Activated T-helper 9 cell treated with anti-CD3 and anti-CD28 coated beads, Interleukin-2, amount 50 U/mL, for 16 hours (primary cell): ENCODE measurements at regions not wholly inside any gene's neighbourhood (a gene's known extent, or its start where the extent isn't known, plus 50 kb on each side); places are given as distances from the start of the nearest gene placed in this dataset.
"Not testable (repeated sequence)": the region's sequence is repeated elsewhere in the genome, so short reads cannot be mapped to it uniquely, and the experiment has no call there.

ENCODE experiments used
- DNase-seq: peaks from one replicate; pipeline ENCODE4 v3.0.0-alpha.2; 2020; ENCODE audit warnings: low read depth

DNA sequence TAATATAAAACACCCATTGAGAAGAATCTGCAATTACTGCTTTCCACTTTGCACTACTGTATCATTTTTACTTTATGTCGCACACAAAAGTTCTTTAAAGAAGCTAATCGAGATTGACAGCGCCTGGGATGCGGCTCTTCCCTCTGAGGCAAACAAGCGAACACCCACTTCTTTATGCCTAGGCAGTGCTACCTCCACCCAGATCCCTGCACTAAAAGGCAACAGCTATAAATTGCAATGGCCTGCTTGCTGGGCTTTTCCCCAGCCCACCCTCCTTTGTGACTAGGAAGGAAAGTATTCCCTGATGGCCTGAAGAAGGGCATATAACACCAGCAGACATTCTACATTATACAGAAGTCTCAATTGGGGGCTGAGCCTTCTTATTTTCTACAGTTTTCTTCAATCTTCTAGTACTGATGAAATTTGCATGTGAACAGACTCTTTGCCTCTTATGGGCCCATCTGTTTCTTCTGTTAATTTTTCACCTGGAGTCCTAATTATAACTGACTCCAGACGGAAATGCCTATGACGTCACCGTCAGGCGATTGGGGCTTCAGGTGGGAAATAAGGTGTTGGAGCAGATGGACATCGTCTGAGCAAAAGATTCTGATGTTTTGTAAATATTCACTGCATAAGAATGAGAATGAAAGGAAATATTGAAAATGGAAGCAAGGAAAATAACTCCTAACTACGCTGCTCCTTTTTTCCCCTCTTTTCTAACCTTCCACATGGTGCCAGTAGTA, 138.9 kb upstream of the DCC start:
- no peak for DNase-seq

DNA sequence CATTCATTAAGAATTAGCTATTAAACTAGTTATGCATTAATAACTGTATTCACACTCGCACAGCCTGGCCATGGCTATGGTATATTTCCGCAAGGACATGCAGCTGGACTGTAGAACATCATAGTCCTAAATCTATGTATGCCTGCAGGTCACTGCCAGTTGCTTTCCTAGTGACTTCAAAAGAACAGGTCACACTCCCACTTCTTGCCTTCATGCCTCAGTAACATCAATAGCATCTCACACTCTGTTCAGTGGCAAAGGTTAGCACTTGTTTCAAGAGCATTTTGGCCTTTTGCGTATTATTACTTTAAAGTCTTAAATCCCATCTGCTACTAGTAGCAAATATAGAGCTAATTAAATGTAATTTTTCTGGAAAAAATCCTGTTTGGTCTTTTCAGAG, 131.4 kb upstream of the DCC start:
- DNase-seq = no peak

DNA sequence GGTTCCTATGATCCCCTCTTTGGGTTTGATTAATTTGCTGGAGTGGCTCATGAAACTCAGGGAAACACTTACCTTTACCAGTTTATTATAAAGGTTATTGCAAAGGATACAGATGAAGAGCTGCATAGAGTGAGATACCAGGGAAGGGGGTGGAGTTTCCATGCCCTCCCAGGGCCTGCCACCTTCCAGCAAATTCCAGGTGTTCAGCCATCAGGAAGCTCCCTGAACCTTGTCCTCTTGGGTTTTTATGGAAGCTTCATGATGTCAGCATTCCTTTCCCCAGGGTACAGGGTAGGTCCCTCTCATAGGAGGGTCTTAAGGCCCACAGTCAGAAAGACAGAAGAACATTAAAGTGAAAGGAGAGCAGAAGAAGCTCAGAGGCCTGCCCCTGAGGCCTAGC, 123.9 kb upstream of the DCC start:
- DNase-seq = no peak

DNA sequence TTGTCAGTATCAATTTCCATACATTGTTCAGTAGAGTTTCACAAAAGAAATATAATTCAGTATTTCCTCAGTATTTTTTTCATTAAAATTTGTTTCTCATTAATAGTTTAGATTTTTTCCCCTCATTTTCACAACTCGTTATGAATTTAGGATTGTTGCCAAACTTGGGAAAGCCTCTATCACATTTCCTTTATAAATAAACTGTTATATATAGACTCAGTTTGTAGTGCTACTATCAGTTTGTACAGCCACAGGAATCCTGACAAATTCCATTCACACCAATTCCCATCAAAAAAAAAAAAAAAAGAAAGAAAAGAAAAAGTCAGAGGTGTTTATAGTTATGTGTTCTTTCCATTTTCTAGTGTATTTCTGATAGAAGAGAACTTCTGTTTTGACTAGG, 123.3 kb upstream of the DCC start:
- DNase-seq = no peak

DNA sequence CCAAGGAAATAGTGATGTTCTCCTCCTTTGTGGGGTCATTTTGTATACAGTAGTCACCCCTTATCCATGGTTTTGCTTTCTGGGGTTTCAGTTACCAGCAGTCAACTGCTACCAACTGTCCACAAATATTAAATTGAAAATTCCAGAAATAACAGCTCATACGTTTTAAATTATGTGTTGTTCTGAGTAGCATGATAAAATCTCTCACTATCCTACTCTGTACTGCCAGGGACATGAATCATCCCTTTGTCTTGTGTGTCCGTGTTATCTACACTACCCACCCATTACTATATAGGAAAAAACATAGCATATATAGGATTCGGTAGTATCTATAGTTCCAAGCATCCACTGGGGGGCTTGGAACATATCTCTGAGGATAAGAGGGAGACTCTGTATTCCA, 120.9 kb upstream of the DCC start:
- no peak for DNase-seq

DNA sequence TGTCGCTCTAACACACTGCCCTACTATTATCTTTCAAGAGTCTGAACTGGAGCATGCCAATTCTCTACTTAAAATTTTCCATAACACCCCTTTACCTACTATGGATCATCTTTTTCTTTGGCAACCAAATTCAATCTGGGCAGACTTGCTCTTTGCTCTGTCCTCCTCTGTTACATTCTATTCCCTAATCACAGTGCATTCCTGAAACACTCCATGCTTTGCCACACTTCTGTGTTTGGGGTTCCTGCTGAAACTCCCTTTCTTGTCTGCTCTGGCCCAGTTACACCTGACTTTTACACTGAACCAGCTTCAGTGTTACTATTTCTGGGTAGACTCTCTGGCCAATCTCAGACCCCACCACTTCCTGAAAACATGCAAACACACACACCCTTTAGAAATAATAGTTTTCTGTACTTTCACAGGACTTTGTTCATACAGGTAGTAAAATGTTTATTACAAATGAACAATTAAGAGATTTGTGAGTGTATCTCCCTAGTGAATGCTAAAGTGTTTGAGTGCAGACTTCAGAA, 119.9 kb upstream of the DCC start:
- no peak for DNase-seq

DNA sequence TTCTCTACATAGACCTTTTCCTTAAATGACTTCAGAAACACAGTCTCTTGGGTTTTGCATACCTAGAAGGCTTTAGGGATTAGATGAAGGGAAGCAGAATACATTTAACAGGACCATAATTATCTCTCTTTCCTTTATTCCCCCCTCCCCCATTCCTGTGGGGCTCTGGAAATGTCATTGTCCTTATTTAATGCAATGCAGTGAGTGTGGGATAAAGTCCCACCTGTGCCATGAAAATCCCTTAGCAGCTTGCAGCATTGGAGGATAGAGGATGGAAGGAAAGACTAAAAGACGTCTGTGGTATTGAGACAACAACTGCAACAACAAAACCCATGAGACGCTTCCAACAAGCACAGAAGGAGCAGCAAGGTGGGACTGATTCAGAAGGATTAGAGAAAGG, 117.8 kb upstream of the DCC start:
- no peak for DNase-seq

DNA sequence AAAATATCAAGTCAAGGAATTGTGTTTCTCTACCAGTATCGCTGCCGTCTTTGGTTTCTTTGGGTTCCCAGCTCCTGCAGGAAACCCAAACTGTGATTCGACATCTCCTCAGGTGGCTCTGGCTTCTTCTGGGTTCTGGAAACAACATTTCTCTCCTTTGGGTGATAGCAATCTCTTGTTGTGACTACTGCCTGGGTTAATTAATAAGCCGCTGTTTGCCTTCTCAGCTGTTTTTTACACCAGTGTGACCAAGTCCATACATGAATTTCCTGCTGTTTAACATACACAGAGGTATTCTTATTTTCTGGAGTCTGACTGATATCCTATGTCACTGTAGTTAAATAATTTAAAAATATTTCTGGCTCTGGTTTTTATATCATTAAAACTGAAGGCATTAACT, 112.5 kb upstream of the DCC start:
- DNase-seq = no peak

DNA sequence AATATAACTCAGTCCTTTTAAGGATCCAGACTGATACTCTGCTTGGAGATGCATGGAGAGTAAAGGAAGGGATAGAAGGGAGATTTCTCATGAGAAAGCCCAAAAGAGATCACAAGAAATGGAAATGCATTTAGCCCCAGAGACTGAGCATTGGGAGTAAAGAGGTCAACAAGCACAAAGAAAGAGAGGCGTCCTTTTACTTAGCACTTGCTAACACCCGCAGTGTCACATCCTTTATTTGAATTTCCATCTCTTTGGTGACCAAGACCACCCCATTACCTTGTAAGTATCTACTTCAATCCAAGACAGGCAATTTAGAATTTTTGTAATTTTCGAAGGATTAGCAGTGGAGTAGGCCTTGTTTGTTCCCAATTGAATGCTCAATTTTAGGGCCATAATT, 111.8 kb upstream of the DCC start:
- no peak for DNase-seq

DNA sequence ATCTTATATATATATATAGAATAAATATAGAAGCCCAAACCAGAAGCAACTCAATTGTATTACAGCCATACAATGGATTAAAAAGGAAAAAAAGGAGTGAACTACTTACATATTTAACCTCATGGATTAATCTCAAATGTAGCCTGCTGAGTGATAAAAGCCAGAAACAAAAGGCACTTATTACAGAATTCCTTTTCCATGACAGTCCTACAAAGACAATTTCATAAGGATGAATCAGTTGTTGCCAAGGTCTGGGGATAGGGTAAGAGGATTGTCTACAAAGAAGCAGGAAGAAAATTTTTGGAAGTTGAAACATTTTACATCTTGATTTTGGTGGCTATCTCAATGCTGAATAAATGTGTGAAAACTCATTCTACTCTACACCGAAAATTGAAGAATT, 103.9 kb upstream of the DCC start:
- DNase-seq = no peak

DNA sequence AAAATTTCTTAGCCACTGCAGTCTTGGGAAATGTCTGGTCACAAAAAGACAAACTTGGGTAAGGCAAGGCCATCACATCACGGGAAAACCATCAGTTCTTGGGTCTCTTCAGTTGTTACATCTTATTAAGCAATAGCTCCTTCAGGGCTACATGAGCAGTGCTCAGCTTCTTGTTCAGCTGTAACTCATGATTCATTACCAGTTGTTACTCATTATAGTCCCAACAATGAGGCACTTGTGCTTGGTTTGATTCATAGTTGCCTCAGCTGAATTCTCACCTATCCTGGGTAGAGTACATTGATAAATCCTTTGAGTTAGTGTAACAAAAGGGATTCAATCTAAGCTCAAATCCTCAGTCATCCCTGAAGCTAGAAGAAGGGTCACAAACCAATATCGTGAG, 102.4 kb upstream of the DCC start:
- DNase-seq = no peak

DNA sequence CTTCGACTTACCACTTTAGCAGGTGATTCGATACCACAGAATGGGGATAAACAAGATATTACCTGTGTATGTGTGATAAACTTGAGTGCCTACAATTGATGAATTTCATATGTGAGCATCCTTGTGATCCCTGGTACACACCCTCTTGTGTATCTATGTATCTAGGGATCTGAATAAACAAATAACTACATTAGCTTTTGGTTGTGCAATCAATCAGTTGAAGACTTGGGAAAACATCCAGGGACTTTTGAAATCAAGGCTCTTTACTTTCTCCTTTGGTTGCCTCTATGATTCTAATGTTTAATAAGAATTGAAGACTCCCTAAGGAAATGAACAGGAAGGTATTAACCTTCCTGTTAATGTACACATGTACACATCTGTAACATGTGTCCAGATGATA, 97.3 kb upstream of the DCC start:
- DNase-seq = no peak

DNA sequence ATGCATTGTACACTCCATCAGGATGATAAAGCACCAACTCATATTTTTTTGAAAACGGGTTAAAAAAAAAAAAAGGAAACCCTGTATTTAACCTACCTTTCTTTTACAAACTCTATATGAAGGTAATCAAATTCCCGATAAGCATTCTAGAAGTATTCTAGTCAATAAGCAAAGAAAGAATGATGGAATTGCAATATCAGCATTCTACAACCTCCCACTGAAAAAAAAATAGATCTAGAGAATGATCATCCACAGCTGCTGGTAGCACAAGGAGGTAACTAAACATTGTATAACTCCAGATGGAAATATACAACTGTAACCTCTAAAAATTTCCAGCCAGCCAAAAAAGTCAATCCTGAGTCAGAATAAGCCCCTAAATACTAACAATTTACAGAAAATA, 95.3 kb upstream of the DCC start:
- no peak for DNase-seq

DNA sequence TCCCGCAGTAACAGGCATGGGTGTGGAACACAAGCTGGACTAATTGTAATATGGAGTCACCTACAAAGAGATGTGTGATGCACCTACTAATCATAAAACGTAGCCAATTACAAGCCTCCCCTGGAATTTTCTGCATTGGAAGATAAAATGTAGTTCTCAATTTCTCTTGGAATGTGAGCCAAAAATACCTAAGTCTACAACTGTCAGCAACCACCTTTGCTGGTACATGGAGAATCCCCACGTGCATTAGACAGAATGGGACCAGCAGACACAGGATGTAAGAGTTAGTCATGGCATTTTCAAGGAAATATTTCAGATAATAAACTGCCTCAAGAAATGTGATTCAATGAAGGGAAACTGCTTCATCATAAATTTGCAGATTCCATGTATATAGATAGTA, 85.6 kb upstream of the DCC start:
- no peak for DNase-seq

DNA sequence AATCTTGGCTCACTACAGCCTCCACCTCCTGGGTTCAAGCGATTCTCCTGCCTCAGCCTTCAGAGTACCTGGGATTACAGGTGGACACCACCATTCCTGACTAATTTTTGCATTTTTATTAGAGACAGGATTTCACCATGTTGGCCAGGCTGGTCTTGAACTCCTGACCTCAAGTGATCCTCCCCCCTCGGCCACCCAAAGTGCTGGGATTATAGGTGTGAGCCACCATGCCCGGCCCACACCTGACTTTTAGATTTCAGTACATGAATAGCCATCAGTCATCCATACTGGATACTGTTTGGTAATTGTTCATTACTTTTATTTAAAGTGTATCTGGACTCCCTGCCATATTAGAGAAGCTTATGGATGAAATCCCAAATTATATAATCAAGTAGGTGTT, 82.6 kb upstream of the DCC start:
- DNase-seq = not testable (repeated sequence)

DNA sequence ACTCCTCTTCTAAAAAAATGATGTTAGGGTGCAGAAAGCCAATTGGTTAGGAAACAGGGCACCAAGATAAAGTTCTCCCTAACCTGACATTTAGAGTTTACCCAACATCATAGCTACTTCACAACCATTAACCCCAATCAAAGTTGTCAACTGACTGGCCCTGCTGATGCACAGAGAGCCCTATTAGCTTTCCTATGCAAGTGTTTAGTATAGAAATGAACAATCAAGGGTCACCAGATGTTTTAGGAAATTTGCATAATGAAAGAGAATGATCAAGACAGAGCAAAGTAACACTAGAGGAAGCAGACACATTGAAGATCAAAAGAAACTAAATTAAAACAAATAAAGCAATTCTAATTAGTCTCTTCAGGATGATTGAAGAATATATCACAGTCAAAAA, 64.2 kb upstream of the DCC start:
- no peak for DNase-seq

DNA sequence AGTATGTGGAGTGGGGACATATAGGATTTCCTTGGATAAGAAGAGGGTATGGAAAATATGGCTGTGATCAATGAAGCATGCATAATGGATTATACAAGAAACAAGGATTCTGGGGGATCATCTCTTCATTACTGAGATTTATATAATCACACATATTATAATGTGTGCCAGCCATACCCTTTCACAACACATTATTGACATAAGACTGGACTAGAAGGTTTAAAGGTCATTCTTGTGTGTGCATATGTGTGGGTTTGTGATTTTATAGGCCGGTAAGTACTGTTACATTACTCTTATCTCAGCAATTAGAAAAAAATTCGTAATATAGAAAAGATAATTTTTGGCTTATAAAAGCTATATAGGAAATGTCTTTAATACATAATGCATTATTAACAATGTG, 62.2 kb upstream of the DCC start:
- DNase-seq = no peak

DNA sequence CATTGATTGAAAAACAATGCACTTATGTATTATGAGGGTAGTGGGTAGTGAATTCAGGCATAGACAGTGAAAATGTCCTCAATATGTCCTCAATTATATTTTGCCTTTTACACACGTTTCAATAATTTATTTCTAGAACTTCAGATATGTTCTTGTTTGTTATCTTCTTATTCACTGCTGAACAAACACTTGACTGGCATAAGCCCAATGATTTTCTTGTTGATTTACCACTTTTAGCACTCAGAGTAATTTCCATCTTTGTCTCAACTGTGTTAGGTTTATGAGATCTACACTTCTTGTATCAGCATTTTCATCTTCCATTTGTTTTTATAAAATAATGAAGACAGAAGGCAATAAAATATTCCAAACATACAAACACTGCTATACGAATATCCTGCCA, 61.8 kb upstream of the DCC start:
- DNase-seq = no peak

DNA sequence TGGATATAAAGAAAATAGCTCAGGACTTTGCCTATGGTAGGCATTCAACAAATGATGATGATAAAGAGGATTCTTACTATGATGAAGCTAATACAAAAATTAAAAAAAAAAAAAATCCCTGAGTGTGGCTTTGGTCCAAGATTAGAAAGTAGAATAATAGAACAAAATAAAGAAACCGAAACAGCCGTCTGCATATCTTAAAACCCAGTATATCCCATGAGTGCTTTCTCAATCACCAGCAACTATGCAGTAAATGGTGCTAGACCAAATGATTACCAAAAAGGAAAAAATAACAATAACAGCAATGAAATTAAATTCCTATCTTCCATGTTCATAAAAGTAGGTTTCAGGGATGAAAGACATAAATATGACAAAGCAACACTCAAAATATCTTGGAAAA, 59.3 kb upstream of the DCC start:
- no peak for DNase-seq

DNA sequence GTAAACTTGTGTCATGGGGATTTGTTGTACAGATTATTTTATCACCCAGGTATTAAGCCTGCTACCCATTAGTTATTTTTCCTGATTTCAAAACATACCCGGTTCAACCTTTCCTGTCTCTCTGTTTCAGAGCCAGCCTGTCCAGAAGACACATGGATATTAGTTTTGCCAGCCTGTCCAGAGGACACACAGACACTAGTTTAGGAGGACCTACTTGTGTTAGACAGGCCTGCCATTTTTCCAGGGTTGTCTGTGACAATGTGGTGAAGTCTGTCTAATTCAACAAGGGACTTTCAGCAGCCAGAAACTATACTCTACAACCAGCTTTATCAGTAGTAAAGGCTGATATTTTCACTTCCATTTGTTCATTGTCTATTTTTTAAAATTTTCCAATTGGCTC, 56.1 kb upstream of the DCC start:
- DNase-seq = no peak

DNA sequence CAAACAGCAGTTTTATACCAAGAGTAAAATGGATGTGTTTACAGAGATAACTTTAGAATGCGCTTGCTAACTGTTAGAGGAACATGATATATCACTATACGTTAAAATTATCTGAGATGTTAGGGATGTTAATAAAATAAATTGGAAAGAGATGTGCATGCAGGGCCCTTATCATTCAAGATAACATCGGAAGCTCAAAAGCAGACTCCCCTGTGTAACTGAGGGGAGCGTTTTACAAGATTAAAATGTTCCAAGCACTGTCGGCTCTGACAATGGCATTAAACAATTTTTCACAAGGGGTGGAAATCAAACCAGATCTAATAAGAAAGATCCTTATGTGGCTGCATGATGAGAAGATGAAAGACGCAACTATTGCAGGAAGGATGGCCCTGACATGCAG, 53.3 kb upstream of the DCC start:
- DNase-seq = no peak

DNA sequence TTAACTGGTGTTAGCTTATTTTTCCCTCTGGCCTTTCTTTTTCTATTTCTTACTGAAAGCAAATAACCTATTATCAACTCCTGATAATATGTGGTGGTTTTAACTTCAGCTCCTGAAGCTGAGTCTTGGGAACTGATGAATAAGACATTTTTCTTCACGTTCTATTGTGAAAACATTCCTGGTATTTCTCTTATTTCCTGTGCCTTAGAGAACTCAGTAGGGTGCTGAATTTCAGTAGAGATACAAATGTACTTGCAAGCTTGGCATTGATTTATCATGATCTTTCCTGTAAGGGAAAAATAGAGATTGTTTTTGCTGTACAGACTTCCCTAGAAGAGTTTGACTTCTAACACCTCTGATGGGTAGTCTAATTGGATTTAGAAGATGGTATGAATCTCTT, 52.8 kb upstream of the DCC start:
- DNase-seq = no peak

DNA sequence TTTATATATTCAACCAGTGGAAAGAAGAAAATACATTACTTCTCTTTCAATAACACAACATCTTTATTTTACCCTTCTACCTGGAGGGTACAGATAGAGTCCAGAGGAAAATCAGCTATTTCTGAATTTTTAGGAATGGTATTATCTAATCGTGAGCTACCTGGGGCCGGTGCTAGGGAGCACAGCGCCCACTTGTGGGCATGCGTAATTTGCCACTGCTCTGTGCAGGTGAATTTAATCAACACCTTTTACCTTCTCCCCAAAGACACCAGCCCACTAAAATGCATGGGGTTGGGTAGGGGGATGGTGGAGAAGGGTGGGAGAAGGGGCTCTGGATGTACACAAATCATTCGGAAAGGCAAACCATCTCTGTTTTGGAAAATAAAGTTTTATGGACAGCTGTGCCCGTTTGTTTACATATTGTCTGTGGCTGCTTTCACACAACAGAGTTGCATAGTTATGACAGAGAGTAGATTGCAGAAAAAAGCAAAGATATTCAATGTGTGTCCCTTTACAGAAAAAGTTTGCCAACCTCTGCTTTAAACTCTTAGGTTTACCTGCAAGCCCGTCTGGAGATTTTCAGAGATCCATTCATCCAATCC, 51.5 kb upstream of the DCC start:
- no peak for DNase-seq

DNA sequence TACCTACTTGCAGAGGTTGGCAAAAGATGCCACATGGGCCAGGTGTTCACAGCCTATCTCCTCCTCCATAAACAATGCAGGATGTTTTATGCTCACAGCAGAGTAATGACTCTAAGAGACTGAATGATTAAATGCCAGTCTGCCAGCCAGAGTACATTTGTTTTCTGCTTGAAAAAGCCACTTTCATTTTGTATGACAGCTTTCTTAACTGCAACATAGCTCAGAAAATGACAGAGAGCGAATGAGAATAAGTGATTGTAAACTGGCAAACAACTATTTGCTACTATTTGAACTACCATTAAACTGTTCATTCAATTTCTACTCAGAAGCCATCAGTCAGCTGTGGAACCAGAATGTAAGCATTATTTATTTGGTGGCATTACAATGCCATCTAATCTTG, 50.6 kb upstream of the DCC start:
- no peak for DNase-seq
